Caco-2 (cell line): ENCODE measurements at regions not wholly inside any gene's neighbourhood (a gene's known extent, or its start where the extent isn't known, plus 50 kb on each side); places are given as distances from the start of the nearest gene placed in this dataset.

Experiments used
- BruUV-seq: library from RNA; stranded (reverse); fragments of 400-500 nt; replicated peaks from 2 replicates; lab custom pipeline; 2021; lab: Mats Ljungman, UMichigan
- CTCF ChIA-PET: fragments of 300-600 bp; sonication (Branson Sonifier 250); formaldehyde crosslinking; loops from one replicate; lab custom pipeline; 2022; ENCODE audit warnings: antibody characterized with exemption; lab: Charles Lee
- POLR2A ChIA-PET: fragments of 300-600 bp; sonication (Branson Sonifier 250); formaldehyde crosslinking; loops from one replicate; lab custom pipeline; 2022; ENCODE audit warnings: antibody characterized with exemption; lab: Charles Lee
- DNase-seq, 2 experiments: peaks; one replicate each; pipeline versions ENCODE4 v3.0.0 to v3.0.0-alpha.2; 2020 to 2022
- H3K27me3 ChIP-seq: replicated peaks from 2 replicates; pipeline ENCODE4 v1.6.0; 2011; ENCODE audit warnings: low read length; ENCODE audit not compliant: control insufficient read depth, insufficient read depth
- H3K36me3 ChIP-seq: 2 replicates; pipeline ENCODE4 v1.5.1; 2011; ENCODE audit warnings: low read length; ENCODE audit not compliant: control insufficient read depth, insufficient read depth
- H3K4me1 ChIP-seq: fragments of 250-450 bp; sonication (Bioruptor Pico); 2 replicates; pipeline ENCODE4 v1.5.1; 2020; ENCODE audit warnings: mild to moderate bottlenecking
- H3K4me3 ChIP-seq: 2 replicates; pipeline ENCODE4 v1.5.1; 2011; ENCODE audit warnings: low read depth, mild to moderate bottlenecking, control low read depth, low read length
- H3K9me3 ChIP-seq: fragments of 250-450 bp; sonication (Bioruptor Pico); 2 replicates; pipeline ENCODE4 v1.5.1; 2020; ENCODE audit warnings: mild to moderate bottlenecking, moderate library complexity
- H3K27ac Mint-ChIP-seq: one replicate; pipeline ENCODE4 v1.8.0; 2022; ENCODE audit warnings: mixed read lengths; ENCODE audit not compliant: unreplicated experiment
- H3K27me3 Mint-ChIP-seq: one replicate; pipeline ENCODE4 v1.8.0; 2022; ENCODE audit warnings: mixed read lengths; ENCODE audit not compliant: insufficient read depth, unreplicated experiment
- H3K36me3 Mint-ChIP-seq: one replicate; pipeline ENCODE4 v1.8.0; 2022; ENCODE audit warnings: mild to moderate bottlenecking, mixed read lengths; ENCODE audit not compliant: insufficient read depth, unreplicated experiment
- H3K4me1 Mint-ChIP-seq: one replicate; pipeline ENCODE4 v1.8.0; 2022; ENCODE audit warnings: low read depth, mixed read lengths; ENCODE audit not compliant: unreplicated experiment
- H3K4me3 Mint-ChIP-seq: one replicate; pipeline ENCODE4 v1.8.0; 2022; ENCODE audit warnings: mild to moderate bottlenecking, moderate library complexity, mixed read lengths; ENCODE audit not compliant: unreplicated experiment
- H3K9me3 Mint-ChIP-seq: one replicate; pipeline ENCODE4 v1.8.0; 2022; ENCODE audit warnings: mixed read lengths; ENCODE audit not compliant: unreplicated experiment
- CTCF ChIP-seq, 2 experiments: fragments of 200-600 bp in 1 of 2; IDR thresholded peaks; 1 replicate in 1 of 2; 2 replicates in 1 of 2; pipeline versions ENCODE4 v1.5.1 to v1.8.0; 2011 to 2022; ENCODE audit warnings: antibody characterized with exemption in 1 of 2, control low read depth in 1 of 2, inconsistent platforms in 1 of 2, low read depth in 1 of 2, low read length in 1 of 2, mild to moderate bottlenecking in 1 of 2, moderate library complexity in 1 of 2; ENCODE audit not compliant: insufficient read depth in 1 of 2, severe bottlenecking in 1 of 2, unreplicated experiment in 1 of 2
- intact Hi-C: fragments of 100-400 bp; cut with micrococcal nuclease; formaldehyde crosslinking; loops from one replicate; pipeline ENCODE4 v1.10.0; 2022; ENCODE audit not compliant: unreplicated experiment

GRCh38 chr17:71658996-71659395 is 461.8 kb upstream of the SOX9 start:
- POLR2A ChIA-PET: no interaction called here
- Mint-ChIP-seq H3K27ac (no peak overlapping the region), H3K36me3 (no peaks in the 10 kb centered on the region), H3K9me3 (no peaks in the 10 kb centered on the region), H3K4me1 (no peaks in the 10 kb centered on the region), H3K4me3 (no peak overlapping the region), H3K27me3 (no peaks in the 10 kb centered on the region)
- no peaks in the 10 kb centered on the region for H3K36me3 ChIP-seq
- peaks cover 4% of the 10 kb centered on the region; the same call in 1 of the 2 replicates for H3K9me3 ChIP-seq
- no peak for DNase-seq
- H3K27me3 ChIP-seq: no peaks in the 10 kb centered on the region
- TF ChIP-seq CTCF (IDR thresholded peaks at IDR 0.05; ENCODE audit: insufficient read depth in 1 of 2, low read depth in 1 of 2, low read length in 1 of 2, severe bottlenecking in 1 of 2, unreplicated experiment in 1 of 2): no peak
- H3K4me1 ChIP-seq: no peaks in the 10 kb centered on the region
- BruUV-seq: no TSS peak
- intact Hi-C loops: no loop called here
- CTCF ChIA-PET: no interaction called here
- no peak overlapping the region for H3K4me3 ChIP-seq

GRCh38 chr17:71664861-71665260 is 456.0 kb upstream of the SOX9 start:
- Mint-ChIP-seq H3K9me3 (no peaks in the 10 kb centered on the region), H3K4me3 (no peak overlapping the region), H3K4me1 (no peaks in the 10 kb centered on the region), H3K36me3 (no peaks in the 10 kb centered on the region), H3K27me3 (no peaks in the 10 kb centered on the region), H3K27ac (no peak overlapping the region)
- Histone ChIP-seq H3K4me1 (no peaks in the 10 kb centered on the region), H3K4me3 (no peak overlapping the region), H3K36me3 (no peaks in the 10 kb centered on the region), H3K9me3 (no peaks in the 10 kb centered on the region), H3K27me3 (no peaks in the 10 kb centered on the region; the same call in 1 of the 2 replicates)
- TF ChIP-seq CTCF (IDR thresholded peaks at IDR 0.05; ENCODE audit: insufficient read depth in 1 of 2, low read depth in 1 of 2, low read length in 1 of 2, severe bottlenecking in 1 of 2, unreplicated experiment in 1 of 2): no peak
- CTCF ChIA-PET: no interaction called here
- BruUV-seq: no TSS peak
- intact Hi-C loops: no loop called here
- DNase-seq: no peak
- POLR2A ChIA-PET: no interaction called here

DNA sequence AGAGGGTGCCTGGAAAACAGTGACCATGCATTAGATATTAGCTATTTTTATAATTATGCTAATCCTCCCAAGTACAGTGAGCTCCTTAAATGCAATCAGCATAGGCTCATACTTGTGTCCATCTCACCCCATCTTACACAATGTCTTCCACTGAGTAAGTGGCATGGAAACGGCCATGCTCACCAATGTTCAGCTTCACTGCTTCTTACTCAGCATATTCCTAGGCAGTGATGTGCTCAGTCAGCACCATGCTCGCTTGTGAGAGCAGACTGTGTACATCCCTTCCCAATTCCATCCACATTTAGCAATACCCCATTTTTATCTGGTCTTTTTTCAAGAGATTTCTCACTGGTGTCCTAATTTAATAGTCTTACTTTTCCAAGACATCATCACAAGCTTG is 454.8 kb upstream of the SOX9 start:
- Mint-ChIP-seq H3K4me1 (no peaks in the 10 kb centered on the region), H3K9me3 (no peaks in the 10 kb centered on the region), H3K4me3 (no peak overlapping the region), H3K36me3 (no peaks in the 10 kb centered on the region), H3K27ac (no peak overlapping the region), H3K27me3 (no peaks in the 10 kb centered on the region)
- Histone ChIP-seq H3K4me3 (no peak overlapping the region), H3K4me1 (no peaks in the 10 kb centered on the region), H3K9me3 (no peaks in the 10 kb centered on the region), H3K36me3 (no peaks in the 10 kb centered on the region), H3K27me3 (no peaks in the 10 kb centered on the region; the same call in 1 of the 2 replicates)
- DNase-seq: no peak
- ChIA-PET CTCF (no interaction called here), POLR2A (no interaction called here)
- BruUV-seq: no TSS peak
- TF ChIP-seq CTCF (IDR thresholded peaks at IDR 0.05; ENCODE audit: insufficient read depth in 1 of 2, low read depth in 1 of 2, low read length in 1 of 2, severe bottlenecking in 1 of 2, unreplicated experiment in 1 of 2): no peak
- intact Hi-C loops: no loop called here
